ENCODE measurements at regions not wholly inside any gene's neighbourhood (a gene's known extent, or its start where the extent isn't known, plus 50 kb on each side); places are given as distances from the start of the nearest gene placed in this dataset.

GRCh38 chr16:13816701-13817100 is 103.3 kb upstream of the ERCC4 start:
- no peak for TF ChIP-seq CTCF (IDR thresholded peaks at IDR 0.05)
- no peak for TF ChIP-seq POLR2A (IDR thresholded peaks at IDR 0.05)
